ENCODE measurements at regions not wholly inside any gene's neighbourhood (a gene's known extent, or its start where the extent isn't known, plus 50 kb on each side); places are given as distances from the start of the nearest gene placed in this dataset.

DNA sequence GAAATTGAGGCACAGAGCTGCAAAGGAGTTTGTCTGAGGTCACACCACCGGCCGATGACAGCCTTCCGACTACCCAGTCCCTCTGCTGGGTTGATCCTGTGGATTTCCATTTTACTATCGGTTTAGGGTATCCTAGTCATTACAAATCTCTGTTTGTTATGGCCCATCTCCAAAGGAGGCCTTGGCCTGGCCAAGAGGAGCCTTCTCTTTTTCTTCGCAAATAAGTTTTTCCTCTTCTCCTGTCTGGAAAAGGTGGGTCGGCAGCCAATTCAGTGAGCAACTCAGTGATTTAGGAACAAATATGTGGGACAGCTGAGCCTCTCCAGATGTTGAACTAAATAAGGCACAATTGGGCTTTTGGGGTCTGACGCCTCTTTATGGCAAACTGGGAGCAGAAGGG, 169.2 kb upstream of the RBPJ start:
- H3K27ac ChIP-seq, result peak overlapping the region in 7 of 12 donors; percentile 14 to 74 (median 41)
- TF ChIP-seq, protein P1, sequence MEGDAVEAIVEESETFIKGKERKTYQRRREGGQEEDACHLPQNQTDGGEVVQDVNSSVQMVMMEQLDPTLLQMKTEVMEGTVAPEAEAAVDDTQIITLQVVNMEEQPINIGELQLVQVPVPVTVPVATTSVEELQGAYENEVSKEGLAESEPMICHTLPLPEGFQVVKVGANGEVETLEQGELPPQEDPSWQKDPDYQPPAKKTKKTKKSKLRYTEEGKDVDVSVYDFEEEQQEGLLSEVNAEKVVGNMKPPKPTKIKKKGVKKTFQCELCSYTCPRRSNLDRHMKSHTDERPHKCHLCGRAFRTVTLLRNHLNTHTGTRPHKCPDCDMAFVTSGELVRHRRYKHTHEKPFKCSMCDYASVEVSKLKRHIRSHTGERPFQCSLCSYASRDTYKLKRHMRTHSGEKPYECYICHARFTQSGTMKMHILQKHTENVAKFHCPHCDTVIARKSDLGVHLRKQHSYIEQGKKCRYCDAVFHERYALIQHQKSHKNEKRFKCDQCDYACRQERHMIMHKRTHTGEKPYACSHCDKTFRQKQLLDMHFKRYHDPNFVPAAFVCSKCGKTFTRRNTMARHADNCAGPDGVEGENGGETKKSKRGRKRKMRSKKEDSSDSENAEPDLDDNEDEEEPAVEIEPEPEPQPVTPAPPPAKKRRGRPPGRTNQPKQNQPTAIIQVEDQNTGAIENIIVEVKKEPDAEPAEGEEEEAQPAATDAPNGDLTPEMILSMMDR (IDR thresholded peaks at IDR 0.05), result no peak
- TF ChIP-seq POLR2A (IDR thresholded peaks at IDR 0.05), result no peak
- peak; percentile 23 to 84 (median 49) for ATAC-seq
- 63 to 76% (median 70%) methylated on average over 7 of the region's 7 CpGs for WGBS, 4 donors
- no peaks in the 10 kb centered on the region for H3K9me3 ChIP-seq
- intact Hi-C loops (cut with DNase I), result no loop called here
- DNase-seq, result peak in 4 of 5 donors; percentile 29 to 72 (median 50)
- no peak overlapping the region for H3K4me3 ChIP-seq
- peaks cover 0 to 35% (median 0%) of the 10 kb centered on the region in 12 donors for H3K4me1 ChIP-seq
- no peaks in the 10 kb centered on the region for H3K27me3 ChIP-seq
- H3K36me3 ChIP-seq, result no peaks in the 10 kb centered on the region

DNA sequence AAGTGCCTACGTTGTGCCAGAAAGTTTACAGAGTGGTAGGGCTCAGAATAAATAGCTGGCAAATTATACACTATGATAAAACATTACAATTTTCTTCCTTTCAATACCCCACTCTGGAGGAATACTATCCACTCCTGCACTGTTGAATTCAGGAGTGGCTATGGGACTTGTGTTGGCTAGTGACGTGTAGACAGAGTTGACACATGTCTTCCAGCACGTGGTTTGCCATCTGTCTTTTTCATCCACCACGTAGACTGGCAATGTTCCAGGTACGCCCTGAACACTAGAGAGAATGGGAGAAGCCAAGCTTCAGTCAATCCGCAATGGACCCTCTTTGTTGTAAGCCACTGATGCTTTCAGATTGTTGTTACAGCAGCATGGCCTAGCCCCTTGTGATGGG, 168.8 kb upstream of the RBPJ start:
- H3K27me3 ChIP-seq, result no peaks in the 10 kb centered on the region
- ATAC-seq (peak in 1 of 4 donors; percentile 53), DNase-seq (peak in 1 of 5 donors; percentile 40)
- no peaks in the 10 kb centered on the region for H3K36me3 ChIP-seq
- no peak overlapping the region for H3K4me3 ChIP-seq
- 34 to 49% (median 43%) methylated on average over 6 of the region's 6 CpGs for WGBS, 4 donors
- peaks cover 0 to 35% (median 0%) of the 10 kb centered on the region in 12 donors for H3K4me1 ChIP-seq
- TF ChIP-seq, protein P1 (IDR thresholded peaks at IDR 0.05), result no peak
- no peak for TF ChIP-seq POLR2A (IDR thresholded peaks at IDR 0.05)
- no peaks in the 10 kb centered on the region for H3K9me3 ChIP-seq
- intact Hi-C loops (cut with DNase I), result no loop called here
- H3K27ac ChIP-seq, result peak overlapping the region in 2 of 12 donors; percentile 35 to 41

DNA sequence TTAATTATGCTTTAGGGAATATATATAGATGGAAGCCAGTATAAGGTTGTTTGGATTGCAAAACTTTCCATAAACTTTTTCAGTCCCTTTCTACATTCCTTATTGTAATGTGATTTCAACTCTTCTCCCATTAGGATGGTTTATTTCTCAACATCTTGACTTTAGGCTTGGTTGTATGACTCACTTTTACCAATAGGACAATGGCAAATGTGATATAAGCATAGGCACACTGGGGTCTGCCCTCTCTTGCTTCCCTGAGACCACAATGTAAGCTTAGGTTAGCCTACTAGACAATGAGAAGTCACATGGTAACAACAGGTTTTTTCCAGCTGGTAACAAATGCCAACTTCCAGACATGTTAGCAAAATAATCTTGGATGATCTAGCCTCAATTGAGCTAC, 163.3 kb upstream of the RBPJ start:
- no peak for DNase-seq
- intact Hi-C loops (cut with DNase I), result no loop called here
- TF ChIP-seq POLR2A (IDR thresholded peaks at IDR 0.05), result no peak

DNA sequence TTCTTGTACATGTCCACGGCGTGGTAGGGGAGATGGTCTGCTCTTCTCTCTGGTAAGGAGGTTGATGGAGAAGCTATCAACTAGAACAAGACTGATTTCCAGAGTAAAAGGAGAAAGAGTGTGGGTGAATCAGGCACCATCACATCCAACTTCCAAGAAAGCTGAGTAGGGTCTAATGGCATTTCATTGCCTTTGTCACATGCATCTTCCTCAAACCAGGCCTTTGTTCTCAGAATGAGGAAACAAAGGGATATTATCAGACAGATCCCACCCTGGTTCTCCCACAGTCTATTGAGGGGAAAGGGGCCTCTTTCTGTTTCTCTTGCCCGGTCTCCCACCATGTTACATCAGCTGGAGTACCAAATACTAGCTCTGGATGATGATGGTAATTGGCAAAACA, 160.2 kb upstream of the RBPJ start:
- 88 to 95% (median 92%) methylated on average over 3 of the region's 3 CpGs for WGBS, 4 donors
- TF ChIP-seq POLR2A (IDR thresholded peaks at IDR 0.05), result no peak
- intact Hi-C loops (cut with DNase I), result no loop called here
- Histone ChIP-seq H3K4me3 (no peak overlapping the region), H3K27ac (peak overlapping the region in 1 of 12 donors; percentile 60), H3K27me3 (no peaks in the 10 kb centered on the region), H3K36me3 (no peaks in the 10 kb centered on the region), H3K9me3 (peaks cover 0 to 5% (median 0%) of the 10 kb centered on the region in 12 donors), H3K4me1 (peaks cover 0 to 27% (median 0%) of the 10 kb centered on the region in 12 donors)
- ATAC-seq (no peak), DNase-seq (no peak)

More for the DNA sequence above, 163.3 kb upstream of the RBPJ start:
- no peak overlapping the region for H3K4me3 ChIP-seq
- H3K27ac ChIP-seq, result no peak overlapping the region
- no peaks in the 10 kb centered on the region for H3K27me3 ChIP-seq
- ATAC-seq, result no peak
- H3K36me3 ChIP-seq, result no peaks in the 10 kb centered on the region
- H3K9me3 ChIP-seq, result peaks cover 0 to 5% (median 0%) of the 10 kb centered on the region in 12 donors
- peaks cover 0 to 27% (median 0%) of the 10 kb centered on the region in 12 donors for H3K4me1 ChIP-seq

DNA sequence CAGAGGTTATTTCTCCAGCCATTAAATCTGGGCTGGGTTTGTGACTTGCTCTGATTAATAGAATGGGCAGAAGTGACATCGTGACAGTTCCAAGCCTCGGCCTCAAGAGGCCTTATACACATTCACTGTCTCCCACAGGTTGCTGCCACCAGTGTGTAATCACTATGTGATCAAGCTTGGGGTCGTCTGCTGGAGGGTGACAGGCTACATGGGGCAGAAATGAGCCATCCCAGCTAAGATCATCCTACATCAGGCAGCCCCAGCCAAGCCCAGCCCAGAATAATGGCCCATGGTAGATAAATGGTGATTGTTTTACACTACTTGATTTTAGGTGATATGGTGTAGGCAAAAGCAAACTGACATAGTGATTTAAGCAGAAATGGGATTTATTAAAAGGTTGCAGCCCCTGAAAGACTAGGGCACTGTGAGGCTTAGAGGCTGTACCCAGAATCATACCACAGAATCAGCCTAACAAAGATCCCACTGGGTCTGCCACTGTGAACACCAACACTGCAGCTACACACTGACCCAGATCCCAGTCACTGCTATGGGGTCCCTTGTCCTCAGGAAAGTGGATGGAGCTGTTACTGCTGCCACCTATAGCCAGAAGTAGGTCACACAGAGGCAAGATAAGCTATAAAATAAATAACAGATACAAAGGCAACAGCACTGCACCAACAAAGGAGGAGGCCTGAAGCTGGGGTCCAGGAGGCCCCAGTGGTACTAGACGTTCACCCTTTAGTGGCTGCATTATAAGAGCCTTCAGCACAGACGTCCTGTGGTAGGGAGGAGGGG, 159.6 kb upstream of the RBPJ start:
- Histone ChIP-seq H3K27ac (peak overlapping the region in 1 of 12 donors; percentile 37), H3K4me1 (peaks cover 0 to 27% (median 0%) of the 10 kb centered on the region in 12 donors), H3K27me3 (no peaks in the 10 kb centered on the region), H3K36me3 (no peaks in the 10 kb centered on the region), H3K9me3 (peaks cover 0 to 5% (median 0%) of the 10 kb centered on the region in 12 donors), H3K4me3 (no peak overlapping the region)
- intact Hi-C loops (cut with DNase I), result no loop called here
- TF ChIP-seq, protein P1 (IDR thresholded peaks at IDR 0.05), result peak in 1 of 12 donors; percentile 10
- no peak for TF ChIP-seq POLR2A (IDR thresholded peaks at IDR 0.05)
- ATAC-seq (peak in 1 of 4 donors; percentile 18), DNase-seq (no peak)
- WGBS, 4 donors, result 68 to 75% (median 70%) methylated on average over 4 to 5 of the region's 5 CpGs

Measured in heart left ventricle (tissue), 16 donors.